ENCODE measurements at regions not wholly inside any gene's neighbourhood (a gene's known extent, or its start where the extent isn't known, plus 50 kb on each side); places are given as distances from the start of the nearest gene placed in this dataset.

- TF ChIP-seq, protein P1, sequence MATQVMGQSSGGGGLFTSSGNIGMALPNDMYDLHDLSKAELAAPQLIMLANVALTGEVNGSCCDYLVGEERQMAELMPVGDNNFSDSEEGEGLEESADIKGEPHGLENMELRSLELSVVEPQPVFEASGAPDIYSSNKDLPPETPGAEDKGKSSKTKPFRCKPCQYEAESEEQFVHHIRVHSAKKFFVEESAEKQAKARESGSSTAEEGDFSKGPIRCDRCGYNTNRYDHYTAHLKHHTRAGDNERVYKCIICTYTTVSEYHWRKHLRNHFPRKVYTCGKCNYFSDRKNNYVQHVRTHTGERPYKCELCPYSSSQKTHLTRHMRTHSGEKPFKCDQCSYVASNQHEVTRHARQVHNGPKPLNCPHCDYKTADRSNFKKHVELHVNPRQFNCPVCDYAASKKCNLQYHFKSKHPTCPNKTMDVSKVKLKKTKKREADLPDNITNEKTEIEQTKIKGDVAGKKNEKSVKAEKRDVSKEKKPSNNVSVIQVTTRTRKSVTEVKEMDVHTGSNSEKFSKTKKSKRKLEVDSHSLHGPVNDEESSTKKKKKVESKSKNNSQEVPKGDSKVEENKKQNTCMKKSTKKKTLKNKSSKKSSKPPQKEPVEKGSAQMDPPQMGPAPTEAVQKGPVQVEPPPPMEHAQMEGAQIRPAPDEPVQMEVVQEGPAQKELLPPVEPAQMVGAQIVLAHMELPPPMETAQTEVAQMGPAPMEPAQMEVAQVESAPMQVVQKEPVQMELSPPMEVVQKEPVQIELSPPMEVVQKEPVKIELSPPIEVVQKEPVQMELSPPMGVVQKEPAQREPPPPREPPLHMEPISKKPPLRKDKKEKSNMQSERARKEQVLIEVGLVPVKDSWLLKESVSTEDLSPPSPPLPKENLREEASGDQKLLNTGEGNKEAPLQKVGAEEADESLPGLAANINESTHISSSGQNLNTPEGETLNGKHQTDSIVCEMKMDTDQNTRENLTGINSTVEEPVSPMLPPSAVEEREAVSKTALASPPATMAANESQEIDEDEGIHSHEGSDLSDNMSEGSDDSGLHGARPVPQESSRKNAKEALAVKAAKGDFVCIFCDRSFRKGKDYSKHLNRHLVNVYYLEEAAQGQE (IDR thresholded peaks at IDR 0.05; ENCODE audit: unreplicated experiment) = no peak
- TF ChIP-seq JUNB (IDR thresholded peaks at IDR 0.05; ENCODE audit: unreplicated experiment) = no peak
Measured at GRCh38 chr11:127627204-127627603, 626.6 kb upstream of the KIRREL3 start (continued).

DNA sequence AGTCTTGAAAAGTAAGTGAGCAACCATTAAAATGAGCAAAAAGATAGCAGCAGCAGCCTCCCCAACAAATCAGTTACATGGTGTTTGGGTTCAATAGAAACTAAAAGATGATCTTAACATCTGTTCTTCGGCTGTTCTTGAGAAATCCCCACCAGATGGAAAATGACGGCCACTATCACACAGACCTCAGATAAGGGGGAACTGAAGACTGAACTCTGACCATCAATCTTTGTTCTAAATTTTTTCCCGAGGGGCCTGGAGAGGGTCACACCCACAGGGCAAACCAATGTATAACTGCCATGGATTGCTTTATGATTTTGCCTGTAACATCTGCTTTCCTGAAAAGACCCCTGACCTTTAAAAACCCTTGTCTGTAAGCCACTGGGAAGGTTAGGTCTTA lies 624.8 kb upstream of the KIRREL3 start:
- no peaks in the 10 kb centered on the region for H3F3A ChIP-seq (replicated peaks; ENCODE audit: low read depth)
- no peak for ATAC-seq
- Mint-ChIP-seq H3K36me3 (ENCODE audit: low read depth) (no peaks in the 10 kb centered on the region), H3K4me3 (no peak overlapping the region), H3K9me3 (no peaks in the 10 kb centered on the region; the same call in 2 of the 3 replicates), H3K27ac (no peak overlapping the region), H3K27me3 (ENCODE audit: insufficient read depth, low read depth, poor library complexity) (peaks cover 3% of the 10 kb centered on the region), H3K4me1 (peaks cover 9% of the 10 kb centered on the region)
- H3K9me2 ChIP-seq (ENCODE audit: insufficient read depth) = no peaks in the 10 kb centered on the region
- no peaks in the 10 kb centered on the region for H3K4me1 ChIP-seq (ENCODE audit: insufficient read depth)
- no peak overlapping the region for H3K4me2 ChIP-seq
- H3K79me2 ChIP-seq (replicated peaks; ENCODE audit: insufficient read depth) = no peaks in the 10 kb centered on the region
- no peak overlapping the region for H3K4me3 ChIP-seq
- no peak overlapping the region for H3K27ac ChIP-seq (ENCODE audit: low read depth)
- no peaks in the 10 kb centered on the region for H3K36me3 ChIP-seq (ENCODE audit: insufficient read depth)
- DNase-seq (ENCODE audit: low spot score) = no peak
- no peak overlapping the region for H2AFZ ChIP-seq
- H4K20me1 ChIP-seq (replicated peaks; ENCODE audit: insufficient read depth) = no peaks in the 10 kb centered on the region
- TF ChIP-seq POLR2AphosphoS5 (IDR thresholded peaks at IDR 0.05; ENCODE audit: low read depth) = no peak
- no peak for TF ChIP-seq NANOG (IDR thresholded peaks at IDR 0.05; ENCODE audit: borderline replicate concordance)
- no peak for TF ChIP-seq JUNB (IDR thresholded peaks at IDR 0.05; ENCODE audit: unreplicated experiment)
- H3K27me3 ChIP-seq (ENCODE audit: insufficient read depth) = no peaks in the 10 kb centered on the region

DNA sequence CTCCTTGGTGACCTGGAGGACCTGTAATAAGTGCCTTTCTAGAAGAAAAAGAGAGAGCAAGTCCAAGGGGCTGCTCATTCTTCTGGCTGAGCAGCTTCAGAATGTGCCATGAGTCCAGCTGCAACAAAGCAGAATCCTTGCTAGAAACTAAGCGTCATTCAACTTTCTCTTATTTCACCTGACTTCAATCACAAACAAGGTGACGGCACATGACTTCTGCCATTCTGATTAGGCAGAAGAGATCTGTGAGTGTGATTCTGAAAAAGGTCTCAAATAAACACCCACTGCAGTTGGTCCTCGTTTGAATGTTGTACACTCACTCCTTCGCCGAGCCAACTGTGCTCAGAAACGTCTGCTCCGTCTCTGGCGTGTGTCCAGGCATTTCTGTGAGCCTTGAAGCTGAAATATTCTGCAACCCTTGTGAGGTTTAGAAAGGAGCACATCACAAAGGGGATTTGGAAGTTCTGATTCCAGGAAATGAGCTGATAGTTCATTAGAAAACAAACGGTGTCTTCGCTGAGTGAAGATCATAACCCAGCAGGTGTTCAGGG lies 623.8 kb upstream of the KIRREL3 start:
- H3K27me3 ChIP-seq (ENCODE audit: insufficient read depth) = no peaks in the 10 kb centered on the region
- H3K4me1 Mint-ChIP-seq = peaks cover 9% of the 10 kb centered on the region
- no peak for ATAC-seq
- no peaks in the 10 kb centered on the region for H3K4me1 ChIP-seq (ENCODE audit: insufficient read depth)
- peaks cover 3% of the 10 kb centered on the region for H3K27me3 Mint-ChIP-seq (ENCODE audit: insufficient read depth, low read depth, poor library complexity)
- H3K79me2 ChIP-seq (replicated peaks; ENCODE audit: insufficient read depth) = no peaks in the 10 kb centered on the region
- TF ChIP-seq CTCF (conservative IDR thresholded peaks at IDR 0.05; ENCODE audit: low read depth in 2 of 2) (no peak), CREB1 (CRISPR knock-in tag; IDR thresholded peaks at IDR 0.05; ENCODE audit: low read depth) (no peak), EZH2phosphoT487 (IDR thresholded peaks at IDR 0.05; ENCODE audit: unreplicated experiment) (no peak), ETS1 (IDR thresholded peaks at IDR 0.05) (no peak)
- H2AFZ ChIP-seq = peak overlapping the region; percentile 63; the same call in 1 of the 2 replicates
- H3F3A ChIP-seq (replicated peaks; ENCODE audit: low read depth) = no peaks in the 10 kb centered on the region
- H3K36me3 Mint-ChIP-seq (ENCODE audit: low read depth) = no peaks in the 10 kb centered on the region
- H3K9me3 Mint-ChIP-seq = no peaks in the 10 kb centered on the region; the same call in 2 of the 3 replicates
- no peaks in the 10 kb centered on the region for H3K36me3 ChIP-seq (ENCODE audit: insufficient read depth)
- H3K27ac Mint-ChIP-seq = no peak overlapping the region
- H3K4me2 ChIP-seq = no peak overlapping the region
- DNase-seq (ENCODE audit: low spot score) = no peak
- H3K27ac ChIP-seq (ENCODE audit: low read depth) = no peak overlapping the region
- no peaks in the 10 kb centered on the region for H4K20me1 ChIP-seq (replicated peaks; ENCODE audit: insufficient read depth)
- no peak overlapping the region for H3K4me3 Mint-ChIP-seq
- H3K9me2 ChIP-seq (ENCODE audit: insufficient read depth) = no peaks in the 10 kb centered on the region
- no peak overlapping the region for H3K4me3 ChIP-seq

Measured in GM23338 (cell line).